Tibial artery (tissue), 4 donors: ENCODE measurements at regions not wholly inside any gene's neighbourhood (a gene's known extent, or its start where the extent isn't known, plus 50 kb on each side); places are given as distances from the start of the nearest gene placed in this dataset.

ENCODE experiments used
- DNase-seq, 2 donors: peaks; one replicate each; pipeline ENCODE4 v3.0.0-alpha.2; 2019
- H3K27ac ChIP-seq, 2 donors: fragments of 200-600 bp; sonication (generic) in 1 of 2; 1 replicate in 1 of 2; 2 replicates in 1 of 2; pipeline ENCODE4 v1.5.1; 2018 to 2019; ENCODE audit warnings: mild to moderate bottlenecking in 1 of 2
- H3K27me3 ChIP-seq, 2 donors: fragments of 200-600 bp; sonication (generic) in 1 of 2; one replicate each; pipeline versions ENCODE4 v1.5.1 to v1.6.0; 2016 to 2019
- H3K36me3 ChIP-seq, 3 donors: fragments of 200-600 bp; sonication (generic) in 2 of 3; one replicate each; pipeline ENCODE4 v1.5.1; 2016 to 2019; ENCODE audit warnings: mild to moderate bottlenecking in 2 of 3
- H3K4me1 ChIP-seq, 4 donors: fragments of 200-600 bp; sonication (generic) in 2 of 4; 1 replicate in 3 of 4; 2 replicates in 1 of 4; pipeline ENCODE4 v1.5.1; 2016 to 2019
- H3K4me3 ChIP-seq, 2 donors: fragments of 200-600 bp; sonication (generic) in 1 of 2; 1 replicate in 1 of 2; 2 replicates in 1 of 2; pipeline ENCODE4 v1.5.1; 2018 to 2019; ENCODE audit warnings: mild to moderate bottlenecking in 2 of 2
- H3K9me3 ChIP-seq, 3 donors: fragments of 200-600 bp; sonication (generic) in 1 of 3; one replicate each; pipeline ENCODE4 v1.5.1; 2016 to 2019
- CTCF ChIP-seq, 2 experiments: fragments of 200-600 bp in 1 of 2; fragments of 450-650 bp in 1 of 2; IDR thresholded peaks; one replicate each; pipeline ENCODE4 v1.5.1; 2017 to 2019; ENCODE audit warnings: antibody characterized with exemption in 2 of 2, mild to moderate bottlenecking in 1 of 2, moderate library complexity in 1 of 2
- intact Hi-C: fragments of 100-400 bp; cut with DNase I; formaldehyde crosslinking; loops from one replicate; pipeline ENCODE4 v1.15.0; 2023; ENCODE audit warnings: low total_unique reads

- Histone ChIP-seq H3K27ac (no peak overlapping the region), H3K4me1 (no peaks in the 10 kb centered on the region), H3K9me3 (no peaks in the 10 kb centered on the region), H3K27me3 (no peaks in the 10 kb centered on the region), H3K4me3 (no peak overlapping the region), H3K36me3 (no peaks in the 10 kb centered on the region)
- TF ChIP-seq CTCF (IDR thresholded peaks at IDR 0.05): no peak
- intact Hi-C loops: no loop called here
- no peak for DNase-seq
Observed at GRCh38 chr3:103829723-103830326, 1395.0 kb downstream of the ZPLD1 start.

GRCh38 chr3:103847081-103848062 lies 1412.6 kb downstream of the ZPLD1 start:
- Histone ChIP-seq H3K4me1 (no peaks in the 10 kb centered on the region), H3K9me3 (no peaks in the 10 kb centered on the region), H3K27ac (no peak overlapping the region), H3K27me3 (no peaks in the 10 kb centered on the region), H3K36me3 (no peaks in the 10 kb centered on the region), H3K4me3 (no peak overlapping the region)
- no peak for DNase-seq
- no peak for TF ChIP-seq CTCF (IDR thresholded peaks at IDR 0.05)
- intact Hi-C loops: no loop called here

GRCh38 chr3:103851793-103852192 lies 1417.0 kb downstream of the ZPLD1 start:
- Histone ChIP-seq H3K27ac (no peak overlapping the region), H3K36me3 (no peaks in the 10 kb centered on the region), H3K4me1 (no peaks in the 10 kb centered on the region), H3K27me3 (no peaks in the 10 kb centered on the region), H3K4me3 (no peak overlapping the region), H3K9me3 (no peaks in the 10 kb centered on the region)
- intact Hi-C loops: no loop called here
- no peak for DNase-seq
- TF ChIP-seq CTCF (IDR thresholded peaks at IDR 0.05): no peak

- Histone ChIP-seq H3K9me3 (no peaks in the 10 kb centered on the region), H3K27me3 (no peaks in the 10 kb centered on the region), H3K27ac (no peak overlapping the region), H3K4me1 (no peaks in the 10 kb centered on the region), H3K4me3 (no peak overlapping the region), H3K36me3 (no peaks in the 10 kb centered on the region)
- intact Hi-C loops: no loop called here
- TF ChIP-seq CTCF (IDR thresholded peaks at IDR 0.05): no peak
- DNase-seq: no peak
Observed at GRCh38 chr3:103862415-103862814, 1427.6 kb downstream of the ZPLD1 start.

- H3K4me3 ChIP-seq: no peak overlapping the region
- no peaks in the 10 kb centered on the region for H3K9me3 ChIP-seq
- H3K27ac ChIP-seq: no peak overlapping the region
- no peak for DNase-seq
- H3K4me1 ChIP-seq: no peaks in the 10 kb centered on the region
- intact Hi-C loops: no loop called here
- no peak for TF ChIP-seq CTCF (IDR thresholded peaks at IDR 0.05)
- H3K27me3 ChIP-seq: no peaks in the 10 kb centered on the region
- H3K36me3 ChIP-seq: no peaks in the 10 kb centered on the region
Observed at GRCh38 chr3:103863381-103863780, 1428.6 kb downstream of the ZPLD1 start.
